ENCODE measurements at regions not wholly inside any gene's neighbourhood (a gene's known extent, or its start where the extent isn't known, plus 50 kb on each side); places are given as distances from the start of the nearest gene placed in this dataset.

GRCh38 chr2:236752096-236752495 is 182.5 kb downstream of the ACKR3 start:
- Histone ChIP-seq H3K27ac (ENCODE audit: low read depth in 2 of 2, low read length in 1 of 2) (no peak overlapping the region), H3K9me3 (no peaks in the 10 kb centered on the region), H3F3A (replicated peaks; ENCODE audit: insufficient read depth) (no peaks in the 10 kb centered on the region), H3K9me2 (no peaks in the 10 kb centered on the region), H3K4me1 (ENCODE audit: control insufficient read depth in 1 of 2, insufficient read depth in 2 of 2, low read depth in 1 of 2, low read length in 1 of 2) (no peaks in the 10 kb centered on the region), H3K4me2 (no peak overlapping the region), H3K4me3 (ENCODE audit: low read depth in 2 of 2, low read length in 1 of 2) (no peak overlapping the region), H3K27me3 (ENCODE audit: insufficient read depth) (peaks cover 11% of the 10 kb centered on the region; the same call in 1 of the 2 replicates), H3K79me2 (ENCODE audit: insufficient read depth) (no peaks in the 10 kb centered on the region), H3K9ac (no peak overlapping the region), H3K36me3 (replicated peaks in 1 of 2; ENCODE audit: control insufficient read depth in 1 of 2, insufficient read depth in 2 of 2, low read length in 1 of 2) (no peaks in the 10 kb centered on the region), H4K20me1 (ENCODE audit: insufficient read depth) (no peaks in the 10 kb centered on the region), H2AFZ (ENCODE audit: low read depth) (no peak overlapping the region)
- ChIA-PET POLR2A (no interaction called here), CTCF (interaction anchor here (0.5 kb wide), 1 partner anchor 777 kb away, joined by 3 read pairs; no protein-coding TSS in a partner anchor)
- DNase-seq = no peak
- no peak for TF ChIP-seq SIN3A (IDR thresholded peaks at IDR 0.05; ENCODE audit: borderline replicate concordance, low read depth, low read length)
- TF ChIP-seq PBX3 (IDR thresholded peaks at IDR 0.05) = no peak
- TF ChIP-seq SMC3 (IDR thresholded peaks at IDR 0.05; ENCODE audit: low read depth, low read length) = no peak
- no peak for TF ChIP-seq RXRA (IDR thresholded peaks at IDR 0.05; ENCODE audit: borderline replicate concordance, low read depth)
- no peak for TF ChIP-seq CHD2 (IDR thresholded peaks at IDR 0.05; ENCODE audit: low read length, partially characterized antibody)
- TF ChIP-seq CTCF (IDR thresholded peaks at IDR 0.05) = no peak
- TF ChIP-seq EZH2phosphoT487 (IDR thresholded peaks at IDR 0.05; ENCODE audit: borderline replicate concordance, low read depth) = no peak
- TF ChIP-seq RFX5 (IDR thresholded peaks at IDR 0.05; ENCODE audit: low read length) = no peak
- TF ChIP-seq RAD21 (IDR thresholded peaks at IDR 0.05; ENCODE audit: low read length) = no peak
- no peak for TF ChIP-seq GABPA (IDR thresholded peaks at IDR 0.05; ENCODE audit: low read depth)
- no peak for TF ChIP-seq YY1 (IDR thresholded peaks at IDR 0.05; ENCODE audit: low read depth)
- no peak for TF ChIP-seq MAX (IDR thresholded peaks at IDR 0.05; ENCODE audit: low read depth)
- TF ChIP-seq MEF2A (IDR thresholded peaks at IDR 0.05; ENCODE audit: borderline replicate concordance, low read depth) = no peak
- TF ChIP-seq FOXJ3 (CRISPR knock-in tag; IDR thresholded peaks at IDR 0.05) = no peak
- TF ChIP-seq REST (IDR thresholded peaks at IDR 0.05; ENCODE audit: low read depth, low read length) = no peak
- WGBS (ENCODE audit: low lambda C conversion rate) = 72% methylated on average over 11 of the region's 11 CpGs
